ENCODE measurements at regions not wholly inside any gene's neighbourhood (a gene's known extent, or its start where the extent isn't known, plus 50 kb on each side); places are given as distances from the start of the nearest gene placed in this dataset.

- TF ChIP-seq, protein P1, sequence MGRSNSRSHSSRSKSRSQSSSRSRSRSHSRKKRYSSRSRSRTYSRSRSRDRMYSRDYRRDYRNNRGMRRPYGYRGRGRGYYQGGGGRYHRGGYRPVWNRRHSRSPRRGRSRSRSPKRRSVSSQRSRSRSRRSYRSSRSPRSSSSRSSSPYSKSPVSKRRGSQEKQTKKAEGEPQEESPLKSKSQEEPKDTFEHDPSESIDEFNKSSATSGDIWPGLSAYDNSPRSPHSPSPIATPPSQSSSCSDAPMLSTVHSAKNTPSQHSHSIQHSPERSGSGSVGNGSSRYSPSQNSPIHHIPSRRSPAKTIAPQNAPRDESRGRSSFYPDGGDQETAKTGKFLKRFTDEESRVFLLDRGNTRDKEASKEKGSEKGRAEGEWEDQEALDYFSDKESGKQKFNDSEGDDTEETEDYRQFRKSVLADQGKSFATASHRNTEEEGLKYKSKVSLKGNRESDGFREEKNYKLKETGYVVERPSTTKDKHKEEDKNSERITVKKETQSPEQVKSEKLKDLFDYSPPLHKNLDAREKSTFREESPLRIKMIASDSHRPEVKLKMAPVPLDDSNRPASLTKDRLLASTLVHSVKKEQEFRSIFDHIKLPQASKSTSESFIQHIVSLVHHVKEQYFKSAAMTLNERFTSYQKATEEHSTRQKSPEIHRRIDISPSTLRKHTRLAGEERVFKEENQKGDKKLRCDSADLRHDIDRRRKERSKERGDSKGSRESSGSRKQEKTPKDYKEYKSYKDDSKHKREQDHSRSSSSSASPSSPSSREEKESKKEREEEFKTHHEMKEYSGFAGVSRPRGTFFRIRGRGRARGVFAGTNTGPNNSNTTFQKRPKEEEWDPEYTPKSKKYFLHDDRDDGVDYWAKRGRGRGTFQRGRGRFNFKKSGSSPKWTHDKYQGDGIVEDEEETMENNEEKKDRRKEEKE (IDR thresholded peaks at IDR 0.05): no peak
- no peak for TF ChIP-seq CHD2 (IDR thresholded peaks at IDR 0.05; ENCODE audit: borderline replicate concordance, low read depth, low read length)
- no peak for TF ChIP-seq BHLHE40 (IDR thresholded peaks at IDR 0.05; ENCODE audit: borderline replicate concordance in 1 of 2, low read depth in 2 of 2, low read length in 1 of 2)
- no peak for TF ChIP-seq SREBF1 (IDR thresholded peaks at IDR 0.05; ENCODE audit: low read length)
- TF ChIP-seq RAD51 (IDR thresholded peaks at IDR 0.05): no peak
- no peak for TF ChIP-seq PBX3 (IDR thresholded peaks at IDR 0.05; ENCODE audit: insufficient replicate concordance, low read depth, low read length)
- TF ChIP-seq NR2C2 (IDR thresholded peaks at IDR 0.05; ENCODE audit: borderline replicate concordance, control insufficient read depth, insufficient read length, low read depth): no peak
- TF ChIP-seq WRNIP1 (IDR thresholded peaks at IDR 0.05; ENCODE audit: borderline replicate concordance, low read depth, low read length): no peak
- TF ChIP-seq ZSCAN29 (IDR thresholded peaks at IDR 0.05): no peak
- TF ChIP-seq, protein P2, sequence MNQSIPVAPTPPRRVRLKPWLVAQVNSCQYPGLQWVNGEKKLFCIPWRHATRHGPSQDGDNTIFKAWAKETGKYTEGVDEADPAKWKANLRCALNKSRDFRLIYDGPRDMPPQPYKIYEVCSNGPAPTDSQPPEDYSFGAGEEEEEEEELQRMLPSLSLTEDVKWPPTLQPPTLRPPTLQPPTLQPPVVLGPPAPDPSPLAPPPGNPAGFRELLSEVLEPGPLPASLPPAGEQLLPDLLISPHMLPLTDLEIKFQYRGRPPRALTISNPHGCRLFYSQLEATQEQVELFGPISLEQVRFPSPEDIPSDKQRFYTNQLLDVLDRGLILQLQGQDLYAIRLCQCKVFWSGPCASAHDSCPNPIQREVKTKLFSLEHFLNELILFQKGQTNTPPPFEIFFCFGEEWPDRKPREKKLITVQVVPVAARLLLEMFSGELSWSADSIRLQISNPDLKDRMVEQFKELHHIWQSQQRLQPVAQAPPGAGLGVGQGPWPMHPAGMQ (IDR thresholded peaks at IDR 0.05; ENCODE audit: borderline replicate concordance): no peak
These were observed 182.2 kb downstream of the ABHD5 start (continued) for GRCh38 chr3:43872901-43873300.
